ENCODE measurements at regions not wholly inside any gene's neighbourhood (a gene's known extent, or its start where the extent isn't known, plus 50 kb on each side); places are given as distances from the start of the nearest gene placed in this dataset.

DNA sequence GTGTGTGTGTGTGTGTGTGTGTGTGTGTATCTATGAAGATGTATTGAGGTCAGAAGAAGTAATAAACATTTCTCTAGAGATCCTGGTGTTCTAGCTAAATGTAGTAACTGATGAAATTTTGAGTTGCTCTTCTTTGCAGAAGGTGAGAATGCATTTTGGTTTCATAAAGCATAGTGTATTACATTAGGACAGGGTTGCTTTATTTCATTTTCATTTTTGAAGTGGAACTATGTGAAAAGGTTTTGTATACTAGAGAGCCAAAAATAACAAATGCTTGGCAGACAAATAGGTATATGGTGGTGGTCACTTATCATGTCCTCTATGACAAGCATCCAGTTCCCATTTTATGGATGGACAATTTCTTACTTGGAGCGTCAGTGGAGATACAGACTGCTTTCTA lies 99.0 kb downstream of the CASP12 start:
- TF ChIP-seq, protein P1, sequence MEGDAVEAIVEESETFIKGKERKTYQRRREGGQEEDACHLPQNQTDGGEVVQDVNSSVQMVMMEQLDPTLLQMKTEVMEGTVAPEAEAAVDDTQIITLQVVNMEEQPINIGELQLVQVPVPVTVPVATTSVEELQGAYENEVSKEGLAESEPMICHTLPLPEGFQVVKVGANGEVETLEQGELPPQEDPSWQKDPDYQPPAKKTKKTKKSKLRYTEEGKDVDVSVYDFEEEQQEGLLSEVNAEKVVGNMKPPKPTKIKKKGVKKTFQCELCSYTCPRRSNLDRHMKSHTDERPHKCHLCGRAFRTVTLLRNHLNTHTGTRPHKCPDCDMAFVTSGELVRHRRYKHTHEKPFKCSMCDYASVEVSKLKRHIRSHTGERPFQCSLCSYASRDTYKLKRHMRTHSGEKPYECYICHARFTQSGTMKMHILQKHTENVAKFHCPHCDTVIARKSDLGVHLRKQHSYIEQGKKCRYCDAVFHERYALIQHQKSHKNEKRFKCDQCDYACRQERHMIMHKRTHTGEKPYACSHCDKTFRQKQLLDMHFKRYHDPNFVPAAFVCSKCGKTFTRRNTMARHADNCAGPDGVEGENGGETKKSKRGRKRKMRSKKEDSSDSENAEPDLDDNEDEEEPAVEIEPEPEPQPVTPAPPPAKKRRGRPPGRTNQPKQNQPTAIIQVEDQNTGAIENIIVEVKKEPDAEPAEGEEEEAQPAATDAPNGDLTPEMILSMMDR (IDR thresholded peaks at IDR 0.05): no peak
- no peak for TF ChIP-seq POLR2A (IDR thresholded peaks at IDR 0.05)
